A549 (cell line): ENCODE measurements at regions not wholly inside any gene's neighbourhood (a gene's known extent, or its start where the extent isn't known, plus 50 kb on each side); places are given as distances from the start of the nearest gene placed in this dataset.

Experiments
- ATAC-seq, 2 experiments: fragments of 200-7000 bp in 1 of 2; fragments of >200 bp in 1 of 2; cut with Nextera tagmentation in 1 of 2; cut with Tn5 transposase in 1 of 2; 3 replicates each; pipeline versions ENCODE4 v1.8.0 to v1.9.1; 2018 to 2020; ENCODE audit warnings: mild to moderate bottlenecking in 1 of 2, moderate library complexity in 1 of 2
- CTCF ChIA-PET: fragments of 300-600 bp; sonication (Branson Sonifier 250); formaldehyde crosslinking; extraction: SDS; loops from one replicate; lab custom pipeline; 2021; ENCODE audit warnings: antibody characterized with exemption, inconsistent platforms; lab: Yijun Ruan, JAX
- POLR2A ChIA-PET: fragments of 350-600 bp; formaldehyde crosslinking; extraction: SDS; loops from one replicate; lab custom pipeline; 2021; ENCODE audit warnings: antibody characterized with exemption, inconsistent platforms; lab: Yijun Ruan, JAX
- DNase-seq, 2 experiments: peaks; one replicate each; pipeline versions ENCODE4 v3.0.0 to v3.0.0-alpha.2; 2011 to 2016; ENCODE audit warnings: low read depth in 1 of 2, low spot score in 1 of 2
- FAIRE-seq: peaks from 2 replicates; lab custom pipeline; 2011; peaks lifted over from hg19 to GRCh38; lab: Jason Lieb, UNC
- H3K27ac ChIP-seq, 2 experiments: fragments of >200 bp; sonication (Bioruptor Twin); formaldehyde crosslinking; 3 replicates each; pipeline ENCODE4 v1.5.1; 2016 to 2017
- H3K4me1 ChIP-seq: fragments of >200 bp; sonication (Bioruptor Twin); formaldehyde crosslinking; 3 replicates; pipeline ENCODE4 v1.6.1; 2016
- H3K4me2 ChIP-seq: fragments of >200 bp; sonication (Bioruptor Twin); formaldehyde crosslinking; 3 replicates; pipeline ENCODE4 v1.6.1; 2016
- H3K4me3 ChIP-seq: fragments of >200 bp; sonication (Bioruptor Twin); formaldehyde crosslinking; 3 replicates; pipeline ENCODE4 v1.5.1; 2016
- H3K9me3 ChIP-seq: fragments of >200 bp; sonication (Bioruptor Twin); formaldehyde crosslinking; 3 replicates; pipeline ENCODE4 v1.6.1; 2016
- BHLHE40 ChIP-seq: IDR thresholded peaks from 2 replicates; pipeline ENCODE4 v1.6.1; 2012; ENCODE audit warnings: low read depth, low read length, inconsistent platforms
- CBX2 ChIP-seq: fragments of 200-600 bp; sonication (generic); IDR thresholded peaks from 2 replicates; pipeline ENCODE4 v1.6.1; 2016; ENCODE audit warnings: low read depth, mild to moderate bottlenecking, borderline replicate concordance
- CBX8 ChIP-seq: fragments of 200-600 bp; sonication (generic); IDR thresholded peaks from 2 replicates; pipeline ENCODE4 v1.6.1; 2016
- CTCF ChIP-seq: fragments of >200 bp; sonication (Bioruptor Twin); formaldehyde crosslinking; IDR thresholded peaks from 3 replicates; pipeline ENCODE4 v1.5.1; 2016
- E2F6 ChIP-seq: IDR thresholded peaks from 2 replicates; pipeline ENCODE4 v1.6.1; 2012; ENCODE audit warnings: low read depth, borderline replicate concordance
- EHMT2 ChIP-seq: fragments of 200-600 bp; sonication (generic); IDR thresholded peaks from 2 replicates; pipeline ENCODE4 v1.6.1; 2016; ENCODE audit warnings: antibody characterized with exemption, low read depth, mild to moderate bottlenecking, moderate library complexity
- EP300 ChIP-seq, 2 experiments: fragments of >200 bp; sonication (Bioruptor Twin); formaldehyde crosslinking; IDR thresholded peaks; 2 replicates in 1 of 2; 3 replicates in 1 of 2; pipeline ENCODE4 v1.6.1; 2016 to 2017
- ESRRA ChIP-seq: fragments of 150-350 bp; IDR thresholded peaks from 2 replicates; pipeline ENCODE4 v1.6.1; 2014; ENCODE audit warnings: mild to moderate bottlenecking, low read length, borderline replicate concordance
- FOXS1 ChIP-seq: fragments of 250-450 bp; sonication (Bioruptor Pico); IDR thresholded peaks from 2 replicates; pipeline ENCODE4 v1.5.0; 2020; ENCODE audit warnings: mild to moderate bottlenecking, moderate library complexity
- GATA3 ChIP-seq: IDR thresholded peaks from 2 replicates; pipeline ENCODE4 v1.6.1; 2012; ENCODE audit warnings: borderline replicate concordance
- HDAC2 ChIP-seq: fragments of 200-600 bp; sonication (generic); IDR thresholded peaks from 2 replicates; pipeline ENCODE4 v1.6.1; 2016
- HES2 ChIP-seq: fragments of >200 bp; sonication (Bioruptor Twin); formaldehyde crosslinking; IDR thresholded peaks from 2 replicates; pipeline ENCODE4 v1.6.1; 2016
- HEYL ChIP-seq: fragments of 250-450 bp; sonication (Bioruptor Pico); IDR thresholded peaks from 2 replicates; pipeline ENCODE4 v1.8.0; 2021; ENCODE audit warnings: mild to moderate bottlenecking, moderate library complexity
- HMGXB4 ChIP-seq: fragments of 250-450 bp; sonication (Bioruptor Pico); IDR thresholded peaks from 2 replicates; pipeline ENCODE4 v1.5.0; 2021; ENCODE audit warnings: mild to moderate bottlenecking, moderate library complexity, borderline replicate concordance
- HOXA7 ChIP-seq: fragments of 250-450 bp; sonication (Bioruptor Pico); IDR thresholded peaks from 2 replicates; pipeline ENCODE4 v1.5.0; 2020; ENCODE audit warnings: mild to moderate bottlenecking, moderate library complexity
- HOXB5 ChIP-seq: fragments of 250-450 bp; sonication (Bioruptor Pico); IDR thresholded peaks from 2 replicates; pipeline ENCODE4 v1.5.0; 2020; ENCODE audit warnings: mild to moderate bottlenecking, moderate library complexity
- JUNB ChIP-seq: fragments of >200 bp; sonication (Bioruptor Twin); formaldehyde crosslinking; IDR thresholded peaks from 2 replicates; pipeline ENCODE4 v1.6.1; 2016
- KDM5A ChIP-seq: fragments of 200-600 bp; sonication (generic); IDR thresholded peaks from 2 replicates; pipeline ENCODE4 v1.6.1; 2016; ENCODE audit warnings: antibody characterized with exemption, mild to moderate bottlenecking
- MYC ChIP-seq: IDR thresholded peaks from 2 replicates; pipeline ENCODE4 v1.6.1; 2012; ENCODE audit warnings: mild to moderate bottlenecking, inconsistent platforms, low read length, improper control_type of control experiment, borderline replicate concordance
- NFE2L2 ChIP-seq: fragments of 150-350 bp; conservative IDR thresholded peaks from 2 replicates; pipeline ENCODE4 v1.6.1; 2014; ENCODE audit warnings: low read length
- NPAS2 ChIP-seq: fragments of 250-450 bp; sonication (Bioruptor Pico); IDR thresholded peaks from 2 replicates; pipeline ENCODE4 v1.8.0; 2022; ENCODE audit warnings: mild to moderate bottlenecking, moderate library complexity, borderline replicate concordance
- PBX3 ChIP-seq: IDR thresholded peaks from 2 replicates; pipeline ENCODE4 v1.6.1; 2012
- POLR2AphosphoS2 ChIP-seq: conservative IDR thresholded peaks from 2 replicates; pipeline ENCODE4 v1.6.1; 2012; ENCODE audit warnings: low read length, improper control_type of control experiment, inconsistent platforms
- RAD21 ChIP-seq, 2 experiments: fragments of >200 bp in 1 of 2; sonication (Bioruptor Twin) in 1 of 2; formaldehyde crosslinking in 1 of 2; IDR thresholded peaks in 1 of 2; conservative IDR thresholded peaks in 1 of 2; 2 replicates in 1 of 2; 3 replicates in 1 of 2; pipeline ENCODE4 v1.6.1; 2012 to 2018; ENCODE audit warnings: inconsistent platforms in 1 of 2
- RCOR1 ChIP-seq: fragments of 150-350 bp; IDR thresholded peaks from 2 replicates; pipeline ENCODE4 v1.6.1; 2014; ENCODE audit warnings: antibody characterized with exemption, low read length, low read depth
- SMC3 ChIP-seq: fragments of >200 bp; sonication (Bioruptor Twin); formaldehyde crosslinking; IDR thresholded peaks from 3 replicates; pipeline ENCODE4 v1.6.1; 2018; ENCODE audit warnings: inconsistent platforms
- SREBF2 ChIP-seq: fragments of 450-650 bp; IDR thresholded peaks from 2 replicates; pipeline ENCODE4 v1.6.1; 2014; ENCODE audit warnings: mild to moderate bottlenecking, moderate library complexity
- TP53 ChIP-seq: fragments of 250-450 bp; sonication (Bioruptor Pico); IDR thresholded peaks from 2 replicates; pipeline ENCODE4 v1.5.0; 2021; ENCODE audit warnings: mild to moderate bottlenecking, moderate library complexity
- ZFP36 ChIP-seq: fragments of 450-650 bp; IDR thresholded peaks from 2 replicates; pipeline ENCODE4 v1.6.1; 2014; ENCODE audit warnings: borderline replicate concordance; ENCODE audit not compliant: partially characterized antibody
- ZNF302 ChIP-seq: fragments of 250-450 bp; sonication (Bioruptor Pico); IDR thresholded peaks from 2 replicates; pipeline ENCODE4 v1.9.0; 2021; ENCODE audit warnings: inconsistent platforms, mild to moderate bottlenecking, moderate library complexity
- WGBS: methylation state at CpG from one replicate; pipeline ENCODE4 v1.1.6; 2017; ENCODE audit errors: missing lambda C conversion rate; 5-methylcytosine and 5-hydroxymethylcytosine counted together

- TF ChIP-seq RAD21 (conservative IDR thresholded peaks at IDR 0.05 in 1 of 2, IDR thresholded peaks at IDR 0.05 in 1 of 2), result no peak
Measured at GRCh38 chr4:83759611-83760010, 223.7 kb downstream of the GPAT3 start (continued).

- H3K4me1 ChIP-seq, result no peaks in the 10 kb centered on the region
- H3K4me2 ChIP-seq, result no peak overlapping the region
- DNase-seq (no peak), ATAC-seq (no peak), FAIRE-seq (no peak)
- no peak overlapping the region for H3K4me3 ChIP-seq
- CTCF ChIA-PET, result interaction anchor here (2.8 kb wide), 1 partner anchor 13 kb away, joined by 10 read pairs; no protein-coding TSS in a partner anchor
- no peaks in the 10 kb centered on the region for H3K9me3 ChIP-seq
- POLR2A ChIA-PET, result no interaction called here
- 36% methylated on average over 1 of the region's 1 CpG for WGBS
- no peak for TF ChIP-seq NPAS2
- no peak for TF ChIP-seq GATA3
- TF ChIP-seq JUNB, result no peak
- no peak for TF ChIP-seq SMC3
- TF ChIP-seq EHMT2, result no peak
- TF ChIP-seq RAD21 (conservative IDR thresholded peaks at IDR 0.05 in 1 of 2, IDR thresholded peaks at IDR 0.05 in 1 of 2), result no peak
- no peak for TF ChIP-seq CBX2
- no peak for TF ChIP-seq BHLHE40
- no peak for TF ChIP-seq CBX8
- TF ChIP-seq HOXA7, result no peak
- no peak for TF ChIP-seq E2F6
- TF ChIP-seq TP53 (CRISPR knock-in tag), result no peak
- no peak for TF ChIP-seq HOXB5
- no peak for TF ChIP-seq FOXS1 (CRISPR knock-in tag)
- TF ChIP-seq ZFP36, result no peak
- TF ChIP-seq ESRRA, result no peak
- TF ChIP-seq HDAC2, result no peak
- no peak overlapping the region for H3K27ac ChIP-seq
Measured at GRCh38 chr4:83758285-83758684, 222.4 kb downstream of the GPAT3 start.

GRCh38 chr4:83757121-83757621 lies 221.3 kb downstream of the GPAT3 start:
- no peak overlapping the region for H3K4me2 ChIP-seq
- DNase-seq, result no peak
- H3K4me3 ChIP-seq, result no peak overlapping the region
- 22% methylated on average over 2 of the region's 2 CpGs for whole genome bisulfite sequencing
- H3K27ac ChIP-seq, result no peak overlapping the region
- H3K9me3 ChIP-seq, result no peaks in the 10 kb centered on the region
- no peak for ATAC-seq
- TF ChIP-seq RCOR1, result no peak
- no peak for TF ChIP-seq ZNF302 (CRISPR knock-in tag)
- no peak for TF ChIP-seq HEYL
- no peak for TF ChIP-seq POLR2AphosphoS2
- no peak for TF ChIP-seq E2F6
- TF ChIP-seq HOXA7, result no peak
- TF ChIP-seq MYC, result no peak
- TF ChIP-seq KDM5A, result no peak
- TF ChIP-seq, all 56 proteins: peak for 0
- CTCF ChIA-PET, result interaction anchor here (2.8 kb wide), 1 partner anchor 14 kb away, joined by 10 read pairs; no protein-coding TSS in a partner anchor
- POLR2A ChIA-PET, result no interaction called here
- H3K4me1 ChIP-seq, result no peaks in the 10 kb centered on the region
- no peak for FAIRE-seq

- no peak for ATAC-seq
- Histone ChIP-seq H3K4me2 (no peak overlapping the region), H3K4me1 (no peaks in the 10 kb centered on the region), H3K4me3 (no peak overlapping the region), H3K9me3 (no peaks in the 10 kb centered on the region), H3K27ac (no peak overlapping the region)
- DNase-seq, result no peak
- no peak for FAIRE-seq
- WGBS, result 12% methylated on average over 2 of the region's 2 CpGs
- ChIA-PET CTCF (no interaction called here), POLR2A (no interaction called here)
- TF ChIP-seq SREBF2 (no peak), PBX3 (no peak), NFE2L2 (no peak), CTCF (no peak), HES2 (no peak), ESRRA (no peak), HEYL (no peak), EP300 (IDR thresholded peaks at IDR 0.05) (no peak), HMGXB4 (CRISPR knock-in tag) (no peak), GATA3 (no peak)
Measured at GRCh38 chr4:83753260-83753659, 217.4 kb downstream of the GPAT3 start.
